Glutamatergic neuron (in vitro differentiated cells): ENCODE measurements at regions not wholly inside any gene's neighbourhood (a gene's known extent, or its start where the extent isn't known, plus 50 kb on each side); places are given as distances from the start of the nearest gene placed in this dataset.

Experiments
- DNase-seq: peaks from one replicate; pipeline ENCODE4 v3.0.0; 2022
- H3K27ac Mint-ChIP-seq: one replicate; pipeline ENCODE4 v1.8.0; 2020; ENCODE audit warnings: mild to moderate bottlenecking, mixed read lengths, inconsistent platforms; ENCODE audit not compliant: unreplicated experiment
- H3K27me3 Mint-ChIP-seq: one replicate; pipeline ENCODE4 v1.8.0; 2020; ENCODE audit warnings: mild to moderate bottlenecking, moderate library complexity, mixed read lengths, inconsistent platforms; ENCODE audit not compliant: unreplicated experiment
- H3K36me3 Mint-ChIP-seq: one replicate; pipeline ENCODE4 v1.8.0; 2020; ENCODE audit warnings: mild to moderate bottlenecking, mixed read lengths, inconsistent platforms; ENCODE audit not compliant: unreplicated experiment
- H3K4me1 Mint-ChIP-seq: one replicate; pipeline ENCODE4 v1.8.0; 2020; ENCODE audit warnings: mild to moderate bottlenecking, low read depth, mixed read lengths, inconsistent platforms; ENCODE audit not compliant: unreplicated experiment
- H3K4me3 Mint-ChIP-seq: one replicate; pipeline ENCODE4 v1.8.0; 2020; ENCODE audit warnings: mild to moderate bottlenecking, mixed read lengths, inconsistent platforms; ENCODE audit not compliant: unreplicated experiment
- H3K9me3 Mint-ChIP-seq: one replicate; pipeline ENCODE4 v1.8.0; 2020; ENCODE audit warnings: mild to moderate bottlenecking, moderate library complexity, mixed read lengths, inconsistent platforms; ENCODE audit not compliant: unreplicated experiment
- TF ChIP-seq, protein P1 (sequence below): fragments of 200-600 bp; sonication (generic); IDR thresholded peaks from one replicate; pipeline ENCODE4 v1.5.0; 2021; ENCODE audit not compliant: partially characterized antibody, unreplicated experiment

DNA sequence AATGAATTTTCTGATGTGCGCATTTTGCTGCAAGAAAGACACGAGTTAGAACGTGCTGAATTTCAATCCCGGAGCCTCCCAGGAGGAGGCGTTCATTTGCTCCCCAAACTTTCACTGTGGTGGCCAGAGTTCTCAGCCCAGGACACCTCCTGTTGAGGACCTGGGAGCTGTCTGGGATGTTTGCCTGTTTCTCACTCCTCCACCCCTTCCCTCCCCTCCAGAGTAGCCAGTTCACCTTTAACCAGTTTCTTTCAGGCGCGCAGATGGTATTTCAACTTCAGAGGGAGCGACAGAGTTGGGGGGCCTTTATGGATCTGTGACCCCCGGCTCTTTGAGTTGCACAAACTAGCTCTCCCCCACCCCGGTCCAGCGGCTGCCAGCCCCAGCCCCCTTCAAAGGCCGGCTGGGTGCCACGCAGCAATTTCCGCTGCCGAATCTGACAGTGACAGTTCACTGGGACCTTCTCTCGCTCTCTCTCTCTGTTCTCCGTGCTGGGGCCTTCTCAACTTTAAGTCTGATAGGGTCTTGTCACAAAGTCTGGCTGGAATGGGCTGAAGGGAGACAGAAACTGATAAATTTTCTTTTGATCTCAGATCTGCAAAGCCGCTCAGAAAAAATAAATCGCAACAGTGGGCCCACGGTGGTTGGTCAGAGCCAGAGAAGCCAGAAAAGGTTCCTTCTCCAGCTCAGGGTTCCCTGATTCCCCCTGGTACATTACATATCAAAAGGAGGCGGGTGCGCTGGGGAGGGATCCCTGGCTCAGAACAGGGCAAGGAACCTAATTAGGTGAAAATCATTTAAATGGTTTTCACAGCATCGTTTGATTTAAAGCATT, 100.0 kb upstream of the STX18 start:
- TF ChIP-seq, protein P1, sequence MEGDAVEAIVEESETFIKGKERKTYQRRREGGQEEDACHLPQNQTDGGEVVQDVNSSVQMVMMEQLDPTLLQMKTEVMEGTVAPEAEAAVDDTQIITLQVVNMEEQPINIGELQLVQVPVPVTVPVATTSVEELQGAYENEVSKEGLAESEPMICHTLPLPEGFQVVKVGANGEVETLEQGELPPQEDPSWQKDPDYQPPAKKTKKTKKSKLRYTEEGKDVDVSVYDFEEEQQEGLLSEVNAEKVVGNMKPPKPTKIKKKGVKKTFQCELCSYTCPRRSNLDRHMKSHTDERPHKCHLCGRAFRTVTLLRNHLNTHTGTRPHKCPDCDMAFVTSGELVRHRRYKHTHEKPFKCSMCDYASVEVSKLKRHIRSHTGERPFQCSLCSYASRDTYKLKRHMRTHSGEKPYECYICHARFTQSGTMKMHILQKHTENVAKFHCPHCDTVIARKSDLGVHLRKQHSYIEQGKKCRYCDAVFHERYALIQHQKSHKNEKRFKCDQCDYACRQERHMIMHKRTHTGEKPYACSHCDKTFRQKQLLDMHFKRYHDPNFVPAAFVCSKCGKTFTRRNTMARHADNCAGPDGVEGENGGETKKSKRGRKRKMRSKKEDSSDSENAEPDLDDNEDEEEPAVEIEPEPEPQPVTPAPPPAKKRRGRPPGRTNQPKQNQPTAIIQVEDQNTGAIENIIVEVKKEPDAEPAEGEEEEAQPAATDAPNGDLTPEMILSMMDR, result no peak
- Mint-ChIP-seq H3K9me3 (no peaks in the 10 kb centered on the region), H3K36me3 (no peaks in the 10 kb centered on the region), H3K4me1 (no peaks in the 10 kb centered on the region), H3K27ac (no peak overlapping the region), H3K27me3 (peaks cover 2% of the 10 kb centered on the region), H3K4me3 (no peak overlapping the region)
- no peak for DNase-seq

DNA sequence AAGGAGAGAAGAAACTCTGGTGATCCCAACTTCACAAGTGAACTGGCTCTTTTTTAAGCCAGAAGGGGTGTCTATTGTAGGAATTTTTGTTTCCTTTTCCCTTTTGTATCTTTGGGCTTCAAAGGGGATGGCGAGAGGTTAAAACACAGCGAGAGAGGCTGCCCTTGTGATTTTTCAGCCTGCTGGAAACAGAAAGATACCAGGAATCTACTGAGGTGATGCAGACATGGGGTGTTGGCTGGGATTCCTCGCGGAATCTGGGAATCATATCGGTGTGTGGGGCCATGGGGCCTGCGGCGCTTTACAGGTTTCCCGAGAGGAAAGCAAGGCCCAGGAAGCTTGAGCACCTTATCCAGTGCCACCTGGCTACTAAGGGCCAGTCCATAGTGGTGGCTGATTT, 99.4 kb upstream of the STX18 start:
- Mint-ChIP-seq H3K36me3 (no peaks in the 10 kb centered on the region), H3K27ac (no peak overlapping the region), H3K9me3 (no peaks in the 10 kb centered on the region), H3K4me1 (no peaks in the 10 kb centered on the region), H3K4me3 (no peak overlapping the region), H3K27me3 (peaks cover 3% of the 10 kb centered on the region)
- TF ChIP-seq, protein P1, result no peak
- DNase-seq, result no peak

DNA sequence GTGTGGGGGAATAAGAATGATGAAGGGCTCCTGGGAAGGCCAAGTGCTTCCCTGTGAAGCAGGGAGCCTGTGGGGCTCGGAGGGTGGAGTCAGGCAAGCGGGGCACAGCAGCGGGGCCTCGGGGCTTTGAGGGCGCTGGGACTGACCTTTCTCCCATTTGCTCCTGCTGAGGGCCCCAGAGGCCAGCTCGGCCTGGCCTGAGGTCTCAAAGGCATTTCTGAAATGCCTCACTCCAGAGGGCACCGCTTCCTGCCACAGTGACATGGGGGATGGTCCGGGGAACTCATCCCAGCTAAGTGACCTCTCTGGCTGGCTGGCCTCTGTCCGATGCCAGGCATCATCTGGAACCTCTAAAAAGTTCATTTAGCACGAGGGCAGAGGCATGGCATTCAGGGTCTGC, 98.8 kb upstream of the STX18 start:
- H3K4me3 Mint-ChIP-seq, result no peak overlapping the region
- H3K9me3 Mint-ChIP-seq, result no peaks in the 10 kb centered on the region
- H3K36me3 Mint-ChIP-seq, result no peaks in the 10 kb centered on the region
- no peak overlapping the region for H3K27ac Mint-ChIP-seq
- no peak for DNase-seq
- no peaks in the 10 kb centered on the region for H3K4me1 Mint-ChIP-seq
- TF ChIP-seq, protein P1, result no peak
- H3K27me3 Mint-ChIP-seq, result peaks cover 5% of the 10 kb centered on the region

DNA sequence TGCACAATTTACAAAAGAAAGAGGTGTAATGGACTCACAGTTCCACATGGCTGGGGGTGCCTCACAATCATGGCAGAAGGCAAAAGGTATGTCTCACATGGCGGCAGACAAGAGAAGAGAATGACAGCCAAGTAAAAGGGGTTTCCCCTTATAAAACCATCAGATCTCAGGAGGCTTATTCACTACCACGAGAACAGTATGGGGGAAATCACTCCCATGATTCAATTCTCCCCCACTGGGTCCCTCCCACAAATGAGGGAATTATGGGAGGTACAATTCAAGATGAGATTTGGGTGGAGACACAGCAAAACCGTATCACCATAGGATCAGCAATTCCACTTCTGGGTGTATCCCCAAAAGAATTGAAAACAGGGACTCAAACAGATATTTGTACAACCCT, 97.5 kb upstream of the STX18 start:
- Mint-ChIP-seq H3K36me3 (no peaks in the 10 kb centered on the region), H3K27me3 (peaks cover 7% of the 10 kb centered on the region), H3K27ac (no peak overlapping the region), H3K4me3 (no peak overlapping the region), H3K9me3 (no peaks in the 10 kb centered on the region), H3K4me1 (no peaks in the 10 kb centered on the region)
- TF ChIP-seq, protein P1, result no peak
- no peak for DNase-seq

DNA sequence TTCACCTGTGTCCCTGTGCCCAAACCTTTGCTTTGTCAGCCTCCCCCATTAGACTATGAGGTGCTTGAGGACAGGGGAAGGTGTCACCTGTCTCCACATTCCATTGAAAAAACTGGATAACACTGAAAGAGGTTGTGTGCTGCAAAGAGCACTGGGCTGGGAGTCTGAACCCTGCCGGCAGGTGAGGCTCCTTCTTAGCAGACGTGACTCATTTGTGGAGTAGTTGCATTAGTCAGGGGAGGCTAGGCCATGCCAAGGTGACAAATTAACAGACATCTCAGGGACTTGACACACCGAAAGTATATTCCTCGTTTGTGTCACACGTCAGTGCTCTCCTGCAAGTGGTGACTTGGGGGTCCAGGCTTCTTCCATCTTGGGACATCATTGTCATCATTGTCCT, 95.9 kb upstream of the STX18 start:
- Mint-ChIP-seq H3K27ac (no peak overlapping the region), H3K36me3 (no peaks in the 10 kb centered on the region), H3K4me1 (no peaks in the 10 kb centered on the region), H3K27me3 (peaks cover 7% of the 10 kb centered on the region), H3K9me3 (no peaks in the 10 kb centered on the region), H3K4me3 (no peak overlapping the region)
- no peak for DNase-seq
- TF ChIP-seq, protein P1, result no peak
